DMS79 (cell line): ENCODE measurements at regions not wholly inside any gene's neighbourhood (a gene's known extent, or its start where the extent isn't known, plus 50 kb on each side); places are given as distances from the start of the nearest gene placed in this dataset.
A peak's percentile ranks its signal among the peaks of the same experiment; 100 is the strongest.

Source experiments
- DNase-seq: peaks from one replicate; lab custom pipeline; 2025; lab: John Stamatoyannopoulos, UW

DNA sequence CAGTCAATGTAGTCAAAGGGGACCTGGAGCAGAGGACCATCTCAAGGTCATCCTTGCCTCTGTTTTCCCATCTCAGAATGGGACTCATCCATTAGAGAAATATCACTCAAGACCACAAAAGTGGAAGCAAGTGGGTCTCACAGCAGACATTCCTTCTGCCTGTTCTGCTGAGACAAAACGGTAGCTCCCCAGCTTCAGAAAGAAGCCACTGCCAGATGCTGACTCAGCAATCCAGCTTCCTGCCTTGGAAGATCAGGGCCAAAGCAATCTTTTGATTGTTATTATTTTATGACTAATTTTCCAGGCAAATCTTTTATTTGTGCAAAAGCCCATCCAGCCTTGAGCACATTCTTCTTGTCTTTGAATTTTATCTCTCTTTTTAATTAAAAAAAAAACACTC is 86.8 kb downstream of the CCT6B start:
- DNase-seq: no peak

DNA sequence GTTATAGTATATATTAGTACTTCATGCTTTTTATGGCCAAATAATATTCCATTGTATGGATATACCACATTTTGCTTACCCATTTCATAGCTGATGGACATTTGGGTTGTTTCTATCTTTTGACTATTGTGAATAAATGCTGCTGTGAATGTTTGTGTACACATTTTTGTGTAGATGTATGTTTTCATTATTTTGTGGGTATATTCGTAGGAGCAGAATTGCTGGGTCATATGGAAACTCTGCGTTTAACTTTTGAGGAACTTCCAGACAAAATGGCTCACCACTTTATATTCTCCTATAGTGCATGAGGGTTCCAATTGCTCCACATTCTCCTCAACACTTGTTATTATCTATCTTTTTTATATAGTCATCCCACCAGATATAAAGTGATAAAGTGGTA is 88.6 kb downstream of the CCT6B start:
- DNase-seq: no peak

DNA sequence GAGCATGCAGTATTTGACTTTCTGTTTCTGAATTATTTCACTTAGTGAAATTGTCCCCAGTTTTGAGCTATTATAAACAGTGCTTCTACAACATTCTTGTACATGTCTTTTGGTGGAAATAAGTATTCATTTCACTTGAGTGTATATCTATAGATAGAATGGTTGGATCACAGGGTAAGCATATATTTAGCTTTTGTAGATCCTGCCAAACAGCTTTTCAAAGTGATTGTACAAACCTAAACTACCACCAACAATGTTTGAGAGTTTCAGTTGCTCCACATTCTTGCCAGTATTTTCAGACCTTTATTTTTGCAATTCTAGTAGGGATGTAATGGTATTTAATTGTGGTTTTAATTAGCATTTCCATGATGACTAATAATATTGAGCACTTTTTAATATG is 91.6 kb downstream of the CCT6B start:
- DNase-seq: no peak

DNA sequence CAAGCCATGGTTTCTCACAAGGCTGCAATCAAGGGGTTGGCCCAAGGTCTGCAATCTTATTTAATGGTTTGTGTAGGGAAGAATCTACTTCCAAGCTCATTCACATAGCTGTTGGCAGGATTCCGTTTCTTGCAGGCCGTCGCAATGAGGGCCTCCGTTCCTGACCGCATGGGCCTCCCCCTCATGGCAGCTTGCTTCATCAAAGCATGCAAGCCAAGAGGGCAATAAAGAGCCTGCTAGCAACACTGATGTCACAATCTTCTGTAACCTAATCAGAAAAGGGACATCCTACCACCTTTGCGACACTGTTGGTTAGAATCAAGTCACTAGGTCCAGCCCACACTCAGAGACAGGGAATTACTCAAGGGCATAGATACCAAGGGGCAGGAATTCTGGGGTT is 95.5 kb downstream of the CCT6B start:
- no peak for DNase-seq

DNA sequence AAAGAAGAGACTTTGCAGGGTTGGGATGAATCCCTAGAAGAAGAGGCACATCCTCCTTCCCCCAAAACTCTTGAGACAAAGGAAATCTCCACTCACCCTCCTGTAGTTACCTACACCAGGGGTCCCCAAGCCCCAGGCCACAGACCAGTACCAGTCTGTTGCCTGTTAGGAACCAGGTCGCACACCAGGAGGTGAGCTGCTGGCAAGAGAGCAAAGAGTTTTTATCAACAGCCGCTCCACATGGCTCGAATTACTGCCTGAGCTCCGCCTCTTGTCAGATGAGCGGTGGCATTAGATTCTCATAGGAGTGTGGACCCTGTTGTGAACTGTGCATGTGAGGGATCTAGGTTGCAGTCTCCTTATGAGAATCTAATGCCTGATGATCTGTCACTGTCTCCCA is 98.9 kb downstream of the CCT6B start:
- DNase-seq: no peak

DNA sequence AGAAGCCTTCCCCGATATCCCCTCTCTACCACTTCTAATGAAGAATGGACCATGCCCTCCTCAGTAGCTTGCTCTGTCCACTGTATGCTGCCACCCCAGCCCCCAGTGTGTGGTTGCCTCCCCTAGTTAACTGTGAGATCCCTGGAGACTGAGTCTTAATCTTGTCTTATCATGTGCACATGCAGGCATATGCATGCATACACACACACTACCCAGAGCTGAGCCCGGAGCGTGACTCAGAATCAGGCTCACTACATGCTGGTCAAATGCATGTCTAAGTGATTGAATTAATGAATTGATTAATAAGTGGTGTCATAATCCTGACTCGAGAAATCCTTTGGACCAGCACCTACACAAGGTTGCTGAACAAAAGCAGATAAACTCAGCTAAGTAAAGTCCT is 99.4 kb downstream of the CCT6B start:
- DNase-seq: no peak

DNA sequence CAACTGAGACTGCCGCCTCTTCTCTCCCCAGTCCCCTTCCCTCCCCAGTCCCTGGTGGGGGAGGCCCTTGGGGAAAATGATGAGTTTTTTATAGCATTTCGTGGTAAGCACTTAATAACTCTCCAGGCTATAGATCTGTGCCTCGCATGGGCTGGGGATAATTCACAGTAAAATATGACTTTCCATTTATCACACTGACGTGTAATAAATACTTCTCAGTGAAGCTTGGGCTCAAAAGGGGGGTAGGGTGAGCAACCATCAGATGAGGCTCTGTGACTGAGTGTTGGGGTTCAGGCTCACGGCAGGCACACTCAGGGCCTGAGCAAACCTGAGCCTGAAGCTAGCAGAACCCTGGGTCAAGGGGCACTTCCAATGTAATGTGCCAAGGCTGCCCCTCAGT is 101.6 kb downstream of the CCT6B start:
- DNase-seq: no peak

DNA sequence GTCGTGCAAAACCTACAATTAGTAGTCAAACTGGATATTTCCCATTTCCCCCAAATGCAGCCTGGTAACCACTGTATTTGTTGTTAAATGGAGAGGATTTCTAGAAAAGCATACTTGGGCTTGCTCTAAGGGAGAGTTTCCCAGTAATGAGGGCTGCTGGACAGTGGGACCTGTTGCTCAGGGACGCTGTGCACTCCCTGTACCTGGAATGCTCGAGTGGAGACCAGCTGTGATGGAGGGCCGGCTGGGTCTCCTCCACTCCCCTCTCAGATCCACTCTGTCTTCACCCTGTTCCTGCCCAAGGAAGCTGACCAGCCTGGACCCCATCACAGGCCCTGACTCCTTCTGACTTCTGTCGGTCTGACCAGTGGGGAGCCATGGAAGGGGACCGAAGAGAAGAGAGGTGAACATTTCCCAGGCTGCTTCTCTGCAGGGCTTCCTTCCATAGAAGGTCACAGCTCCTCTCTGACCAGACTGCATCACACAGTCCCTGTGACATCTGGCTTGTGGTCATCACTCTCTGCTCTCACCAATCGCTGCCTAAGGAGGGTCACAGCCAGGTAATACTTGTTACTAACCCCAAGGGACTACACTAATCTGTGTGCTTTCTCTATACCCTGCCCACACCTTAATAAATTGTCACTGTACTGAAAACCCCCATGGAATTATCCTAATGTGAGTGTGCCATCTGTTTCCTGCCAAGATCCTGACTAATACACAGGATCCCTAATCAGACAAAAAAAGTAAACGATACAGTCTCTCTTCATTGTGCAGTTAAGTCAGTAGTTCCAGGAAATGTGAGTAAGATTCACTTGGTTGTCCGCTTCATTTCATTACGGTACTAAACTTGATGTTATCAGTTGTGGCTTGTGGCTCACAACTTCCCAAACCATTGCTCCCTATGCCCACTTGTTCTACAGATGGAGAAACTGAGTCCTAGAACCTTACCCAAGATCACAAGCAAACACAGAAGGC is 102.4 kb downstream of the CCT6B start:
- DNase-seq: no peak

DNA sequence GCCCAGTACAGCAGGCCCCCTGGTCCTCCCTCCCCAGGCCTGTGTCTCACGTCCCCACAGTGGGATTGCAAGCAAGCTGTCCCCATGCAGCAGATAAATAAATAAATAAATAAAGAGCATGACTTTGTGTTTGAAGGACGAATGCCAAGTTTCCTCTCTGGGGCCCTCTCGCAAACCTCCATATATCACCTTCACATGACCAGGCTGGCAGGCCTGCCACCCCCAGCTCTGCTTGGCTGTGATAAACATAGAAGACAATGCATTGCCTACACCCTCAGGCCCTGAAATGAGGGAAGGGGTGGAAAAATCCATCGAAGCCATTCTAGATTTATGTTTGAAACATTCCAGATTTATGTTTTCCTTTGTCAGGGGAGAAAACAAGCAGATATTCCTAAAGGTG is 107.3 kb downstream of the CCT6B start:
- DNase-seq: no peak

DNA sequence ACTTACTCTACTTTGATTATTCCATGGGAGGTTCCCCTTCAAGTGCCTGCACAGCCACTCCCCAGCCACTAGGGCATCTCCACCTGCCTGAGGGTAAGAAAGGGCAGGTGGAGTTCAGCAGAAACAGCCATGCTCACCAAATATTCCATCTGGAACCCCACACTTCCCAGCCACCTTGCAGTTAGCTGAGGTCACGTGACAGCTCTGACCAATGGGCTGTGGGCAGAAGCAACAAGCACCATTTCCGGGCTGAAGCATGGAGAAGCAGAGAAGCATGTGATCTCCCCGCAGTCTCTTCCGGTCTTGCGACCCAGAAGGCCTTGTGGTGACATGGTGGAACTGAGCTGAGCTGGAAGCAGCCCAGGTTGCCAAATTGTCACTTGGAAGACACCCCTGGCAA is 108.6 kb downstream of the CCT6B start:
- no peak for DNase-seq

DNA sequence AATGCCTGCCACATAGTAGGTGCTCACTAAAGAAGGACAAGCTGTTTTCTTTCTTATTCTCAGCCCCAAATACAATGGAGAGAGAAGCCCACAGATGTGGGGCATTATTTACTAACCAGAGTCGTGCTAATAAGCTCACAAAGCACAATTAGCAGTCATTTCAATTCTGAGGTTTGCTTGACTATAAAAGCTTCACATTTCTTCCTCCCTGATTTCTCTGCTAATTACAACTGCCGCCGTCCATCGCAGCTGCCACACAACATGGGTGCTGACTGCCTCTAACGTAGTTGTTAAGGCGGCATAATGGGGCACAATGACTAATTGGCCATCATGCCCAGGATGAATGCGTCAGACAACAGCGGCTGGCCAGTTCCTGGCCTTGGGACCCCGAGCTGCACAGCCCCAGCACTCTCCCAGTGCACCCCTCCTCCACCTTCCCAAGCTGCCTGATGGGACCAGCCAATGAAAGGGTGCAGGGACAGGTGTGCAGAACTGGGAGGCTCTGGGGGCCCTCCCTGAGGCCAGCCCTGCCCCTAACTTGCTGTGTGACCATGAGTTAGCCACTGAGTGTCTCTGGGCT is 109.2 kb downstream of the CCT6B start:
- DNase-seq: no peak

DNA sequence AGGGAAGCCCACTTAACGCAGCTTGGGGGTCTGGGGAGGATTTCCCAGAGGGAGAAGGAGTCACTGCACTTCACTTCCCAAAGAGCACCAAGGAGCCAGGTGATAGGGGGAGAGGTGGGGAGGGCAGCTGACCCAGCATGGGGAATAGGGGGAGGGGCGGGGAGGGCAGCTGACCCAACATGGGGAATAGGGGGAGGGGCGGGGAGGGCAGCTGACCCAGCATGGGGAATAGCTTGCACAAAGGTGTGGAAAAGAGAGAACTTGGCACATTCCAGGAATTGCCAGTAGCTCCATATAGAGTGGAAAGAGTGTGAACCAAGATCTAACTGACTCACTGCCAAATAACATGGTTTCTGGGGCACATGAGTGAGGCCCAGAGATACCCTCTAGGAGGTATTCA is 110.3 kb downstream of the CCT6B start:
- DNase-seq: no peak

DNA sequence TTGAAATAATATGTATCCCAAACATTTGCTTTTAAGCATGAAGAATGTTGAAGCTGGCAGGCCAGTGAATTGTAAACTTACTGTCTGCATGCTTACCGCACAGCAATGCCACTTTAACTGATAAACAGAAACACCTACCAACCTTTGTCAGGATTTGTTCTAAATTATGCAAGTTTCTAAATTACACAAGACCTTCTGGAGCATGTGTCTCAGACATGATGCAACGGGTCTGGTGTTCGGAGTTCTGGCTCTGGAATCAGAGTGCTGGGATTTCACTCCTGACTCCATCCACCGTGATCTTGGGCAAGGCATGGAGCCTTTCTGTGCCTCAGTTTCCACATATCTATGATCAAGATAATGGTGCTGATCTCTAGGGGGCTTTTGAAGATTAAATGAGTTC is 111.2 kb downstream of the CCT6B start:
- DNase-seq: no peak

DNA sequence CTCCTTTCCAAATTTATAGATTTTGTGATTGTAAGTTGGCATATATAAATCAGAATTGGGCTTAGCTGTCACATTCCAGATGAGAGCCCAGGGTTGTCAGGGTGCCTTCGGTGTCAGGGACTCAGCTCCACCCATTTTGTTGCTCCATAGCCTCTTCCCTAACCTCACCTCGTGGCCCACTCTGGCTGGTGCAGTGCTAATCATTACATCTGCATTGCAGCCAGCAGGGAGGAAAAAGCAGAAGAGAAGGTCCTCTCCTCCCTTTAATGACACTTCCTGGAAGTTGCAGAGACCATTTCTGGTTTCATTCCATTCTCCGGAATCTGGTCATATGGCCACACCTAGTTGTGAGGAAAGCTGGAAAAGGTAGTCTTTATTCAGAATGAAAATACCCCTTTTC is 113.3 kb downstream of the CCT6B start:
- no peak for DNase-seq

DNA sequence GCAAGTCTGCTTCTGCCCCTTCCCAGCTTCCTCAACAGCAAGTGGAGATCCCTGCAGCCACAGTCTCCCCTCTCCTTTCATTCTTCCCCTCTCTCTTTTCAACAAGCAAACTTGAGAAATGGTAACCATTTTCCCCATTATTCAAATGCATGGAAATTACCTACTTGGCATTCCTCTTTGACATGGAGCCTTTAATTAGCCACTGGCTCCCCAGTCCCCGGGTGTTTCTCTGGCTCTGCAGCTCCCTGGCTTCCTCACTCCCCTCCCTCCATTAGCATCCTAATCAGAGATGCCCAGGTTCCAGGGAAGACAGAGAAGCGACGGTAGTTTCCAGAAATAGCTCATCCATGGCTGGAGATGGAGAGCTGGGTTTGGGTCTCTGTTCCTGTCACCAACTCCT is 116.0 kb downstream of the CCT6B start:
- no peak for DNase-seq

DNA sequence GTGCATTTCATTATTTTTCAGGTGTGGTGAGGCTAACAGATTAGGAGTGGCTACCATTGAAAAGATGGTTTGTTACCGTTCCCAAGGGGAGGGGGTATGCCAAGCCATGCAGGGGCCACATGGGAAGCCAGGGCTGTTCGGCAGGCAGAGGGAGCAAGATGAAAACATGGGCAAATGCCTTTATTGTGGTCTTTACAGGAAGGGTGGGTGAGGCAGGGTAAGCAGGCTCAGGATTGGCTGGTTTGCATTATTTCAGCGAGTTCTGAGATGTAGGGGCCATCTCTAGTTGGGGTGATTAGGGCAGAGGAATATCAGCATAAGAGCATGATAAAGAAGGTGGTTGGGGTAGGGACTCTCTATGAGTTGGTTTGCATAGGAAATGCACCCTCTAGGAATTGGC is 117.6 kb downstream of the CCT6B start:
- DNase-seq: no peak

DNA sequence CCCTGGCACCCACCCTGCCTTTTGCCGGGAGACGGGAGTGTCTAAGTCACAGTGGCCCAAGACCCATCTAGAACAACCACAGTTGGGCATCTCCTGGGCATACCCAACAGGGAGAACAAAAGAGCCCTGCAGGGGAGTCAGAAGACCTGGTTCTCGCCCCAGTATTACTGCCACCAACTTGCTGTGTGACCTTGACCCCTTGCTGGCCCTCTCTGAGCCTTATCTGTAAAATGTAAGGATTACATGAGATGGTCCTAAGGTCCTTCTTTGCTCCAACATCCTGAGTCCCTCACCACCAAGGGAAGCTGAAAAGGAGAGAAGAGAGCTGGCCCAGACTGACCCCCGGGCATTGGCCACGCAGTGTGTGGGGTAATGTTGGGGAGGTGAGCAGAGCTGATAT is 119.0 kb downstream of the CCT6B start:
- DNase-seq: no peak

DNA sequence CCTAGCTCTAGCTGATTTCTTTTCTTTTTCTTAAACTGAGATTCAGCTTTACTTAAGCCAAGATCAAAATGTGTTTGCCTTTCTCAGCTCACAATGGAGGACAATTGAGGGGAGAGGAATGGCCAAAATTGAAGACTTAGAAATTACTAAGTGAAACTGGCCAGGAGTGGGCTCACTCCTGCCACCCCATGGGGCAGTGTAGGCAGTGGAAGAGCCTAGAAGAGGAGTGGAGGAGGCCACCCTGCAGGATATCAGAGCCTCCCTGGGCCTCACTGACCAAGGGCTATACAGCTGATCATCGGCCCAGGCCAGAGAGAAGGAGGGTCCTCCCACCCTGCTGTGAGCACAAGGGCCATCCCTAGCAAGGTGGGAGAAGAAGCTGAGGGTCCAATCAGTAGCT is 119.8 kb downstream of the CCT6B start:
- no peak for DNase-seq

DNA sequence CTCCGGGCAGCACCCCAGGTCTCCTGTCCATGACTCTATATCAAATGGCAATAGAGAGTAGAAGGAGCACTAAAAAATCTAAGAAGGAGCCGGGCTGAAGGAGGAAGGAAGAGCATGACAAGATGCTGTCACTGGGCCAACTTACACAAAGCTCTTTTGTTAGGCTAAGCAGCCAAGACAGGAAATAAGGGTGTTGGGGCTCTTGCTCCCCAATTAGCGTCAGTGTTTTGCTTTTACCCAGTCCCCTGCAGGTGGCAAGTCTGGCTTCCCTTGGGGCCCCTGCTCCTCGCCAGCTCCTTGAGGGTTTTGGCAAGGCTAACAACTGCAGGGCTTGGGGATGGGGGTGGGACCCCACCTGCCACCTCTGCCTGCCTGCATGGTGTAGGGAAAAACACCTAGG is 120.5 kb downstream of the CCT6B start:
- DNase-seq: peak; percentile 8

DNA sequence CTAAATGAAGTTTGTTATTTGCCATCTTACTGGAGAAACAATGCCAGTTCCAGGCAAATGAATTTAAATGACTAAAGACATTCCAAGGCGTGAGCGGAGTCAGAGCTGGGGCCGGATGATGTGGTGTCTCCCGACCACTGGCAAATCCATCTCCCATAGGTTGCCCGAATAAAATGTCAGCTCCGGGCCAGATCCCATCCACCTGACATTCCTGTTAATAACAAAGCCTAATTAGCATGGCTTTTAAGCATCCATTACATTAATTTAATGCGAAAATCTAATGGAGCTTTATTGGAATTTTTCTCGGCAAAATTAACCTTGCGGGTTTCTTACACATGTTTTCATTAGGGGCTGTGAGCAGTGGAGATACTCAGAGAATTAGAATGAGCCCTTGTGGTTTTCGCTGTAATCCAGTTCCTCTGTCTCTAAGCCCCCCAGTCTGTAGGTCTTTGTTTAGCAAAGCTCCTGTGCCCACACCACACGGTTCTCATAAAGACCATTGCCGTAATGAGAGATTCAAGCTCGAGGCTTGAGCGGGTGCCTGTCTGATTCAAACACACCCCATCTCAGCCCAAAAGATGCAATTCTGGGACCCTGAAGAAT is 123.3 kb downstream of the CCT6B start:
- no peak for DNase-seq

DNA sequence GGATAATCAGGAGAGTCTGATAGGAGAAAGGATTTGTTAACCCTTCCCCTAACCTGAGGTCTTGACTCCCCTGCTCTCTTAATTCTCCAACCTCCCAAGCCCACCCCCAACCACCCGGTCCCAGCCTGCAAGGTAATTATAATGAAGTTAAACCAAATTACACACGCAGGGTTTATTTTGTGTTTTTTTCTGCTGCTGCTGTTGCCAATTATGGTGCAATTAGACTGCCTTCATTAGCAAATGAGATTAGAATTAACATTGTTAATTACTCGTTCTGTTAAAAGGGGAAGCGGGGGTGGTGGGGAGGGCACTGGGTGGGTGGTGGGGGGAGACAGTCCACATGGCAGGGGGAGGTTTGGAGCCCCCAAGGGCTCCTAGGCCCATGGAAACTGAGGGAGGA is 128.9 kb downstream of the CCT6B start:
- no peak for DNase-seq

DNA sequence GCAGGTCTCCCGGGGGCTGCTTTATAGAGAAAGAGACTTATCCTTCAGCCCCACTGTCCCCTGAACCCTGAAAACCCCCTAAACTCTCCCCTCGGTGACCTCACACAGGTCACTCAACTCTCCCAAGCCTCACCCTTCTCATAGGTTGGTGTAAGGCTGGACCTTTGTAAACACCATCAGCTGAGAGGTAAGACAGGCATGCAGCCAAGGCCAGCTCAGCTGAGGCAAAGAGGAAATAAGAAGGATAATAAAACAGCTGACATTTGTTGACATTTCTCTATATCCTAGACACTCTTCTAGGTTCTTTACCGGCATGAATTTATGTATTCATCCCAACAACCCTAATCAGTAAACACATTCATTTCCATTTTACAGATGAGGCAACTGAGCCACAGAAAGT is 134.3 kb downstream of the CCT6B start:
- no peak for DNase-seq

DNA sequence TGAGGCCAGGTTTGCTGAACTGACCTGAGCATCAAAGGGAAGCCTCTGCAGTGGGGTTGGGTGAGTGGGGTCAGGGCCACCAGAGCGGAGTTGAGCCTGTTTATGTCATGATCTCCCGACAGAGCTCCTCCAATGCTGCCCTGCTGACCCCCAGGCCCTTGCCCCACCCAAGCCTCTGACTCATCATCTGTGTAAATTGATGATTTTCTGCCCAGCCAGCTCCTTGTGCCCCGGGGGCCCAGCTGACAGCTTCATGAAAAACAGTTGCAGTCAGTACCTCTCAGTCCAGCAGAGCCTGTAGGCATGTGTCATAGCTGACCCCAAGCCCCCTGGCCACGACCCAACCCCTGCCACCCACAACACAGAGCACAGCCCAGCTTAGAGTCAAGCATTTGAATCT is 134.9 kb downstream of the CCT6B start:
- no peak for DNase-seq
